HG03571 (cell line): ENCODE measurements at regions not wholly inside any gene's neighbourhood (a gene's known extent, or its start where the extent isn't known, plus 50 kb on each side); places are given as distances from the start of the nearest gene placed in this dataset.
"Not testable (repeated sequence)": the region's sequence is repeated elsewhere in the genome, so short reads cannot be mapped to it uniquely, and the experiment has no call there.

Source experiments
- ATAC-seq: cut with Tn5 transposase; IDR thresholded peaks from one replicate; pipeline ENCODE4 v1.9.1; 2021; ENCODE audit not compliant: unreplicated experiment

DNA sequence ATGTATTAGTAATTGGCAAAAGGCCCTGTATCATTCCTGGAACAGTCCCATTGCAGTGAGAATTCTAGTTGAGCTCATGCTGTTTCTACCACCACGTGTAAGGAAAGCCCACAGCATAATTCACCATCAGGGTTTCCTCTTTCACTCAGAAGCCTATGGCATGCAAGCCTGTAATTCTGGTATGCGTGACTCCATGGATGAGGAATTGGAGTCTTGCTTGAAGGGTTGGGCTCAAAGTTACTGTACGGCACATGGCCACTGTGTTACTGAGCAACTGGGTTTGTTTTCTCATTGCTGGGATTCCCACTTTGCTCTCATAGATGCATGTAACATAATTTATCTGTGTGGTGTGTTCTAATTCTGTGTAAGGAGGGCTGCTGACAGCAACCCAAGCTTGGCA is 132.3 kb upstream of the NR3C2 start:
- no peak for ATAC-seq

DNA sequence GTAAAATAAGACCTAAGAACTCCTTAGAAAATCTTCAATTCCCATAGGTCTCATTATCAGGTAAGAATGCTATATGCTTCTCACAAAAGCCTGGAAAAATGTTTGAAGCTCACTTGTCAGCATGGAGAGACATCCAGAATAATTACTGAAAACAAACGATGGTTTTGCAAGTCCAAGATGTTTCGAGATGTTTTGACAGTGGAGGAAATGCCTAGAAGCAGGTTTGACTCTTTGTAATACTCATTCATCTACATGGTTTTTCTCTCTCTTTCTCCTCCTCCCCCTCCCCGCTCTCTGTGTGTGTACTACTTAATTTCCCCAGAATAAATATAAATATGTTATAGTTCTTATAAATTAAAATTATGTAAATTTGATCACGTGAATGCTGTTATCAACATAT is 131.9 kb upstream of the NR3C2 start:
- ATAC-seq, result no peak

DNA sequence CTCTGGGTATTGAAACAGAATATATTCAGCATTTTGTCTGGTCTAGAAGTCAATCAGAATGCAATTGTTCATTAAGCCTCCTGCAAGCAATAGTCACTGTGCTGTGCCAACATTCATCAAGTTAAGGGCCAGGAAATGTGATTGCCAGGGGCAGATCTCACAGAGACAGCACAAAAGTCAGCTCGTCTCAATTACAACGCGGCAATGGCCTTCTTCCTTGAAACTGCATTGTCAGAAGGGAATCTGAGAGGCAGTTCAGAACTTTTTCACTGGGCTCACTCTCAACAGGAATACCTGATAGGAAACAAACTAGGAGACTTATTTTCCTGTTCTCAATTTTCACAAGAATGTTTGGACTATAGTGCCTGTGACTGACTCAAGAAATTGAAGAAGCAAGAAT is 131.1 kb upstream of the NR3C2 start:
- no peak for ATAC-seq

DNA sequence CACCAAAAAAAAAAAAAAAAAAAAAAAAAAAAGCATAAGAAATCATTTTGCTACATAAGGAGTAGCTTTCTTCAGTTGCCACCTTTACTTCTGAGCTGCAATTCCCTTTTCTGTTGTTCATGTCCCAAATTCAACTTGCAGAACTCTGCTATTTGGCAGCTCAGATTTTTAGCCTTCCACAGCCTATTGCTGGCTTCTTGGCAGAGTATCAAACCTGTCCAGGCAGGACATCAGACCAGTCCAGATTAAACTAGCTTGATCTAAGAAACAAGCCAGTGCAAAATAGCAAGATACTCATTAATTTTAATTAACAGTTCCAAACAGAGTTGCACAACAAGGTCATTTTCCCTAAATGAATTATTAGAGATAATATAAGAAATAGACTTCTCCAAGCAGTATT is 123.6 kb upstream of the NR3C2 start:
- no peak for ATAC-seq

DNA sequence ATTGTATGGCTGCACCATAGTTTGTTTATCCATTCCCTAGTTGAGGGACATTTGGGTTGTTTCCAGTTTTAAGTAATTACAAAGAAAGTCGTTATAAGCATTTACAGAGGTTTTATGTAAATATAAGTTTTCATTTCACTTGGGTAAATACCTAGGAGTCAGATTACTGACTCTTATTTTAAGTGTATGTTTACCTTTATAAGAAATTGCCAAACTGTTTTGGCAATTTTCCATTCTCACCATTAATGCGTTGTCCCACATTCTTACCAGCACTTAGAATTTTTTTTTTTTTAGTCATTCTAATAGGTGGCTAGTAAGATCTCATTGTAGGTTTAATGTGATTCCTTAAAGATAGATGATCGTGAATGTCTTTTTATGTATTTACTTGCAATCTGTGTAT is 121.5 kb upstream of the NR3C2 start:
- ATAC-seq, result no peak

DNA sequence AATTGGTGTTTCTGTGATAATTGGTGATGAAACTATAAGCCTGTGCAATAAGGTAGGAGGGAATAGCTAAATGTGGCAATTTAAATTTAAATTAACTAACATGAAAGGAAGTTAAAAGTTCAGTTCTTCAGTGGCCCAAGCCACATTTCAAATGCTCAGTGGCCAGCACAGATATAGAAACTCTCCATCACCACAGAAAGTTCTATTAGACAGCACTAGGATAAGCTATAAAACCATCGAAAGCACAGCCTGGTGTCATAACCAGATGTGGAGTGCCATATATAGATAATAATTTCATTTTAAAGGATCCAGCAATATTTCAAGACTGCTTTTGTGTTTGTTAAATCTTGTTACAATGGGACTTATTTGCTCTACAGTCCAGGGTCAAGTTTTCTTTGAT is 119.3 kb upstream of the NR3C2 start:
- ATAC-seq, result no peak

DNA sequence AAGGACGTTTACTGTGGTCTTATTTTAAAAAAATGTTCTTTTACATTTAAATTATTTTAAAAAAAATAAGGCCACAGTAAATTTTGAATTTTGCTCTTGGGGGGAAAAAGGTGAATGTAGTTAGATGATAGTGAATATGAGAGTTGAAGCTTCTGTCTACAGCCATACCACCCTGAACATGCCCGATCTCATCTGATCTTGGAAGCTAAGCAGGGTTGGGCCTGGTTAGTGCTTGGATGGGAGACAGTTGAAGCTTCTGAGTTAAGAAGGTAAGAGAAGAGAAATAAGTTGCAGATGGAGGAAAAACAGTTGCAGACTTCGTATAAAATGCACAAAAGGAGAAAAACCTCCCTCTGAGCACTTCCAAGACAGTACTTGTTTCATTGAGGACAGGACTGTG is 115.6 kb upstream of the NR3C2 start:
- ATAC-seq, result no peak

DNA sequence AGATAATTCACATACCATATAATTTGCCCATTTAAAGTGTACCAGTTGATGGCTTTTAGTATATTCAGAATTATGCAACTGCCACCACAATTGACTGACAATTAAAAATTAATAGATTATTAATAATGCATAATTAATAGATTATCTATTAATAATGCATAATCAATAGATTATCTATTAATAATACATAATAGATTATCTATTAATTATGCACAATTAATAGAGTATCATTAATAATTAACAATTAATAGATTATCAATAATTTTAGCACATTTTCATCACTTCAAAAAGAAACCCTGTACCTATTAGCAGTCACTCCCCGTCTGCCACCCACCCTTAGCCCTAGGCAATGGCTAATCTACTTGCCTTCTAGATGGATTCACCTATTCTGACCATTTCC is 108.6 kb upstream of the NR3C2 start:
- ATAC-seq, result no peak

DNA sequence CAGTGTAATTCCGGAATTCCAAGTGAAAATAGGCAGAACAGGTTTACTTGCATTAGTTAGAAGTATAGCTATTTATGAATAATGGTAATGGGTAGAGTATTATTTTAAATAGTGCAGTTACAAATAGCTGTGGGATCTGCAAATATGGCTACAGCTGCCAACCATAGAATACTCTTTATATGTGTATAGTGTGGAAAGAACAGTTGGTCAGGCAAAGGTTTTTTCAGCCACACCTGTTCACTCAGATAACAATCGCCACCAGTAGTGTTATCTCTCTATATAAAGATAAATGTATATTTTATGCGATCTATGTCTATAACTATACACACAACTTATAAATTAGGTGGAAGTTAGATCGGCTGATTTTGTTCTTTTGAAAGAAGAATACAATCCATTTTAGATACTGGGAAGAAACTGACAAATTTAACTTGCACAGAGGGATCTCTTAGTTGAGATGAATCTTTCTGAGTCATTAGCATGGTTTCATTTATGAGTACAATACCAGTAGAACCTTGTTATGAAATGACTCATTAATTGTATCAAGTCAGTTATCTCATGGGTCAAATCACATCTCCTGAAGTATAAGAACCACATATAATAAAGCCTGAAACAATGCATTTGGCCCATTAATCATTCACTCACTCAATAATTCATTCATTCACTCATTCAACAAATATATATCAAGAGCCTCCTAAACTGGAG is 100.9 kb upstream of the NR3C2 start:
- ATAC-seq, result no peak

DNA sequence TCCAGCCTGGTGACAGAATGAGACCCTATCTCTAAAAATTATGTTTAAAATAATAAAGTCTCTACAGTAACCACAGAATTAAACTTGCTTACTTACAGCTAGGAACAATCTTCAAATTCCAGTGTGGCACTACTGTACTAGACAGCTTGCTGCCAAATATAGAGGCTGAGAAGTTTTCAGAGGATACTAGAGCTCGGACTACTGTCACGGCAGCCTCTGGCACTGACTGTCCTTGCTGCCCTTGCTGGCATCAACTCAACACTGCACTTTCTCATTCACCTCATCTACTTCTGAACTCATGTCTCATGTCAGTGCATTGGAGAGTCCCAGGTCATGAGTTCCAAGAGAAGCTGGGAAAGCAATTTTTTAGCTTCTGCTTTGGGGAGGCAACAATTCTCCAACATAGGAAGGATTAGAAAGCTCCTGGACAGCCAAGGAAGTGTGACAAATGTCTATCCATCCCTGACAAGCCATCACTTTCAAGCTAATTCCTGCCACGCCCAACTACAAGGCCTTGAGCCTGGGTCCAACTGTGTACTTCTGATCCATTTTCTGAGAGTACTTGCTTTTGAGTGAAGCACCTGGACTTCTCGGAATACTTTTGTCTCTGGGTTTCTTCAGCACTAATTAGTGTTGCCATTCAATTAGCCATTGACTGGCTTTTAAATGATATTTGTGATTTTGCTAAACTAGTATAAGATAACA is 98.6 kb upstream of the NR3C2 start:
- ATAC-seq, result no peak

DNA sequence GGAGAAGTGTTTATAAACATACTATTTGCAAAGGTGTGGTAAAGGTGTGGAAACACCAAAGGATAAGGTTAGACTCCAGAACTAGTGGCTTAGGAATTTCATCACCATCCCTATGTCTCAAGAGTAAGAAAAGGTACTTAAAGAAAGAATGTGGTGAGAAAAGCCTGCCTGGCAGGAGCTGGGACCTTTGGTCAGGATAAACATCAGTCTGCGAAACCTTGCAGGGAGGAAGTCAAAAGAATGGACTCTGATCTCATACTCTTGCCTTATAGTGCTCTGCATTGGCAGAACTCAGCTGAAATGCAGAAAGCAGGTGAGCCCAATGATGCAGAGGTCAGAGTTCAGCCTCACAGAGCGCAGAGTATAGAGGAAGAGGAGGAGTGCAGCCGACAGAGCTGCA is 97.2 kb upstream of the NR3C2 start:
- ATAC-seq, result no peak

DNA sequence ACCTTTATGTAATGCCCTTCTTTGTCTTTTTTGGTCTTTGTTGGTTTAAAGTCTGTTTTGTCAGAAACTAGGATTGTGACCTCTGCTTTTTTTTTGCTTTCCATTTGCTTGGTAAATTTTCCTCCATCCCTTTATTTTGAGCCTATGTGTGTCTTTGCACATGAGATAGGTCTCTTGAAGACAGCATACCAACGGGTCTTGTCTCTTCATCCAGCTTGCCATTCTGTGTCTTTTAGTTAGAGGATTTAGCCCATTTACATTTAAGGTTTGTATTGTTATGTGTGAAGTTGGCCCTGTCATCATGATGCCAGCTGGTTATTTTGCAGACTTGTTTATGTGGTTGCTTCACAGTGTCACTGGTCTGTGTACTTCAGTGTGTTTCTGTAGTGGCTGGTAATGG is 91.6 kb upstream of the NR3C2 start:
- not testable (repeated sequence) for ATAC-seq

DNA sequence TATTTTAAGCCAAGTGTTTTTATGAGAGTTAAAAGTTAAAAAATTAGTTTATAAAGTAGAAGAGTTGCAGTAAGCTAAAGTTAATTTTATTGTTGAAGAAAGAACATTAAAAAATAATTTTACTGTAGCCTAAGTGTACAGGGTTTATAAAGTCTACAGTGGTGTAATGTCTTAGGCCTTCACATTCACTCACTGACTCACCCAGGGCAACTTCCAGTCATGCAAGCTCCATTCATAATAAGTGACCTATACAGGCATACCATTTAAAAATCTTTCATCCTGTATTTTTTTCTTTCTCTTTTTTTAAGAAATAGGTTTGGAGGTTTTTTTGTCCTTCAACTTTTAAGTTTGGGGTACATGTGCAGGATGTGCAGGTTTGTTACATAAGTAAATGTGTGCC is 87.9 kb upstream of the NR3C2 start:
- no peak for ATAC-seq

DNA sequence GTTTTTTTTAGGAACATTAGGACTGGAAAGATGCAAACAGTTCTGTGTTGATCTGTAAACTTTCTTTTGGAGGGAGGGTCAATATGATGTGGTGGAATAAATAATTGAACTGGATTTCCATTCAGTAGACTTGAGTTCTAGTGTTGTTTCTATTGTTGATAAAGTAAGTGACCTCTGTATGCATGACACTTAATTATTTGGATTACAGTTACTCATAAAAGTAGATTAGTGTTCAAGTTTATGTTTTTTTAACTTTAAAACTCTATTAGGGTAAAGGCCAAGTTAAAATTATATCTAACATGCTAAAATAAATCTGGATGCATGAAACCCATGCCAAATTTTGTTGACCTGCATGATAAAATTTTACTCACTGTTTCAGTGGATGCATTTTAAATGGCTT is 85.4 kb upstream of the NR3C2 start:
- ATAC-seq, result no peak

DNA sequence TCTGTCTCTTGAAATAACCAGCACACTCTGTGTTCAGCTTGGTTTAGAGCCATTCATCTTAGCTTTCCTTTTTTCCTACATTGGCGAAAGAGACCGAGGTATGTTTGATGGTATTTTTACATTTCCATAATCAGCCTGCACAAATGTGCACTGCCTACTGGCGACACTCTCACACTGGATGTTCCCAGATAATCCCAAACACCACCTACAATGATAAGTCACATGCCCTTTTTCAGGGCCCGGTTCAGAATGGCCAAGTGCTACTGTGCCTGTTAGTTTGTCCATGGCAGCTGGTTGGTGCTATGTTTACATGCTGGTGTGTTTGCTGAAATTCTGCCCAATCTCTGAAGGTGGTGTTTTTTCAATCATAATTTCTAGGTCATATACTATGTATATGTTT is 80.8 kb upstream of the NR3C2 start:
- no peak for ATAC-seq

DNA sequence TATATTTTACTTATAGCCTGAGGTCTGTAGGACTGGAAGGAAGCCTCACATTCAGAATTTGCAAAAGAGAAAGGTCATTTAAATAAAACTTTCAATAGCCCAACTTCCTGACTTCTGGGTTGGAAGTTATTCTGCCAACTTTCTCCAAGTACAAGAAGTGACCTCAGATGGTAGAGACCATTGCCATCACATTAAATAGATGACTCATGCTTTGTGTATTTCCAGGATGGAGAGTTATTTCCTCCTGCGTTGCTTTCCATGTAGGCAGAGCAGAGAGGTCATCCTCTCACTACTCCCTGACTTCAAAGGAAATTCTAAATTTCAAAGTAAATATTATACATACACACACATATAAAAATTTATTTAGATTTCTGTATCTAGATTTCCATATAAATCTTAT is 73.0 kb upstream of the NR3C2 start:
- no peak for ATAC-seq

DNA sequence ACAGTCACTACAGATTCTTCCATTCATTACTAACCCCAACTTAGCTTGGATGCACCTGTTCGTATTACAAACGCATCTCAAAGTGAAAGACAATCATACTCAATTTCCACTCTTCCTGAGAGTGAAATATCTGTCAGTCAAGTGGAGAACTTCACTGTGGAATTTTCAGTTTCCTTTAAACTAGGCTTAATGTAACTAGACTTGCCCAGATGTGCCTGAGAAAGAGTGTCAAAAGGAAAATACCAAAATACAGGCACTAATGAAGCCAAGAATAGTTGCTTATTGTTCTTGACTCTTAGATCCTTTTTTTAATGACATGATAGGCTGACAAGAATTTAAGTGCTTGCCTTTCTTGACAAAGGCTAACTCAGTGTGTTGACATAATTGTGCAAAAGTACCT is 72.4 kb upstream of the NR3C2 start:
- ATAC-seq, result no peak

DNA sequence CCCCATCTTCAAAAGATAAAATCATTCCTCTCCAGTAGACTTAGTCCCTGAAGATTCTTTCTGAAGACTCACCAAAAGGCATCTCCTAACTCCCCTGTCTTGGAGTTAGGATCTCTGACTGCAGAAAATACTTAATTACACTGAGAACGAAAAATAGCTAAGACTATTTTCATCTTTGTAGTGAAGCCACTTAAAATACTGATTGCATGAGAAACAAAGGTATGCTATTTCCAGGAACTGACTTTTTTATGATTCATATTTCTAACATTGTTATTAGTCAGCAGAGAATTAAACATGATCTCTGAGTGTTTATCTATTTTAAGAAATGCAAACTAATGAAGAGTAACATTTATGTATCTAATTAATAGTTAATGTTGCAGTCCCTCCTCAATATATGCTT is 71.8 kb upstream of the NR3C2 start:
- no peak for ATAC-seq

DNA sequence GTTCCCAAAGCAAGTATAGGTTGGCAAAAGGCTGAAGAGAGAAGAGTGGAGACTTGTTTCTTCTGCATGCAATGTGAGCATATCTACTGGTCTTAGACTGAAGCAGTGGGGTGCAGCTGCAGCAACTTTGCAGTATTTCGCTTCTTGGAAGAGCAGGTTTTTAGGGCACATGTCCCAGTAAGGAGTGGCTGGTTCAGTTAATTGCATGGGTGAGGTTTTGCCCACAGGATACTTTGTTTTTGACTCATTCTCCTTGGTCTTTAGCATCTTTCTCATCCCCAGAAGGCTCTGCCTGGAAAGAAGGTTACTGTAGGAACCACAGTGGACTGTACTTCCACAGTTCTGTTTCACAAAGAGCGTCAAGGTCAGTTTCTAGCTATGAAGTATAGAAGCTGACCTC is 68.0 kb upstream of the NR3C2 start:
- no peak for ATAC-seq

DNA sequence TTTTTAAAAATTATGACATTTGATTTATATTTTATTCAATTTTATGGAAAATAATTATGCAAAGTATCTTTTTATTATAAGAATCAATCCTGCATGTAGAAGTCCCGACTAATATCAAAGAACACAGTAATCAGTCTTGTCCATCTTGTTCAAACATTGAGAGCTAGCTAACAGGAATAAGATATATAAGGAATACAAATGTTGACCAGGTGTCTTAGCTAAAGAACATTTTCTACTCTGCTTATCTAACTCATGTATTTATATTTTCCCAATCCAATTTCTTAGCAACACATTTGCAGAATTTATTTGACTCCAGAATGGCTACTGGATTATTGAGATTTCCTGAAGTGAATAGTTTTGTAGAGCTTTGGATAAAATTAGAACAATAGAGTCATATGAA is 61.5 kb upstream of the NR3C2 start:
- ATAC-seq, result no peak

DNA sequence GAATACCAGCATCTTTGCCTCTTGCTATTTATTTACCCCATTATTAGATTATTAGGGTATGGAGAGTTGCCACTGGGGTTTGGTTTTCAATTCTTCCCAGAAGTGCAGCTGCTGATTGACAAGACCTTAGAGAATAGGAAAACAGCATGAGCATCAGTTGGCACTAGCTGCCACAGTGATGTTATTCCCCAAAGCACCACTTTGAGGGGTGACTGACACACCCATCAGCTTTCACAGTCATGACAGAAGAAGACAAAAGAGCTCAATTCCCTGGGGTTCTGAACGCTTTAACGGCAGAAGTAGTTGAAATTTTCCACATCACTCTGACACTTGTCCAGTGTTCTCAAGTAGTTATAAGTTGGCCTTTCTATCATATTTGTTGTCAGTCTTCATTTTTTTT is 55.0 kb upstream of the NR3C2 start:
- ATAC-seq, result no peak

DNA sequence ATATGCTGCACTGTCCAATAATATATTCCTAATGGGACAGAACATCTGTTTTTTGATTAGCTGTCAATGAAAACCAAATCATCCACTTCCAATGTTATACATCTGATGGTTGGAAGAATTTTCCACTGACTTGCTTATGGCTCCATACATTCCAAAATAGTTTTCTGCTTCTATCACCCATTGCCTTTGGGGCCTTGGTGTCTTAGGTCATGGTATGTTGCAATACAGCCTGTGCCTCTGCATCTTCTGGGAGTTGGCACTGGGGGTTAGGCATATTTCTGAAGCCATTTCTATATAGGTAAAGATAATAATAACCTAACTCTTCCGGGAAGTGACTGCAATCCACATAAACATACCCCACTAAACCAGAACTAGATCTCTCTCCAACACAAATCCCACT is 53.2 kb upstream of the NR3C2 start:
- no peak for ATAC-seq
